Iris pigment epithelial cell (primary cell): ENCODE measurements at regions not wholly inside any gene's neighbourhood (a gene's known extent, or its start where the extent isn't known, plus 50 kb on each side); places are given as distances from the start of the nearest gene placed in this dataset.

ENCODE experiments used
- DNase-seq: peaks from one replicate; pipeline ENCODE4 v3.0.0-alpha.2; 2011; ENCODE audit warnings: low read depth

DNA sequence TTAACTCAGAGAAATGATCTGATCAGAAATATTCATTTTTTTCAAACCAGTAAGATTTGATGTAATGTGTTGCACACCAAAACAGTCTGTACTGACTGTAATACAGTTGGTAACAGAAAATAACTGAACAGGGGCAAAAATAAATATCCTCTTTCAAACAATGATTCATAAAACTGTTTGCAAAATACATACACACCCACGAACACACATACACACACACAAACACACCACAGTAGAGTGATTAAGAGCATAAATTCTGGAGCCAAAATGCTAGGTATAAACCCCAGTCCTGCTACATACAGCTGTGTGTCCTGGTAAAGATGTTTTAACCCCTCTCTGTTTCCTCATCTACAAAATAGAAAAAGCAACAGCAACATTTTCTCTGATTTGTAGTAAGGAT, 376.6 kb downstream of the PDGFC start:
- peak; percentile 23 for DNase-seq

DNA sequence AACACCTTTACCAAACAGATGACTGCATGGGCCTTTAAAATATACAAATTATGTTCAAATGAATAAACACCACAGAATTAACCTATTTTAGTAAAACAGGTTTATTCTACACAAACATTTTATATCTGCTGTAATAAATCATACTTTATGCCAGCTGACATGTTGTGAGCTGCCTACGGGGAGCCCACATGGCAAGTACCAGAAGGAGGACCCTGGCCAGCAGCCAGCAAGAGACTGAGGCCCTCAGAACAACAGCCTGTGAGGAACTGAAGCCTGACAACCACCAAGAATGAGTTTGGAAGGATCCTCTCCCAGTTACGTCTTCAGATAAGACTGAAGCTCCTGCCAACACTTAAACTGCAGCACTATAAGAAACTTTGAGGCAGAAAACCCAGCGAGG, 377.0 kb downstream of the PDGFC start:
- DNase-seq = peak; percentile 15

DNA sequence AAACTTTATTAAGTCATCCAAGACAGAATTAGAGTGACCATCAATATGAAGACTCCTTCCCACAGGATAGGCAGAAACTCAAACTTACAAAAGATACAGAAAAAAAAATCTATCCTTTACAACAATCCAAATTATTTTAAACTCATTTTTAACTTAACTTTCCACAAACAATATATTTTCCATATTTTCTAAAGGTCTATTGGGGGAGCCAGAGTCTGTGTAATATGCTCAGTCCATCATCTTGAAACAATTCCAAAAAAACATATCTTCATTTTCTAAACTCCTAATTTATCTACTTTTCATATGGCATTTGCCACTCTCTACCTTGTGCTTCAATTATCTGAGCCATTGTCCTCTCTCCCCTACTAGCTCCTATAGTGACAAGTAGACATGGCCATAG, 378.1 kb downstream of the PDGFC start:
- DNase-seq = peak; percentile 13

- no peak for DNase-seq
These were observed 379.9 kb downstream of the PDGFC start for GRCh38 chr4:156591679-156592078.

DNA sequence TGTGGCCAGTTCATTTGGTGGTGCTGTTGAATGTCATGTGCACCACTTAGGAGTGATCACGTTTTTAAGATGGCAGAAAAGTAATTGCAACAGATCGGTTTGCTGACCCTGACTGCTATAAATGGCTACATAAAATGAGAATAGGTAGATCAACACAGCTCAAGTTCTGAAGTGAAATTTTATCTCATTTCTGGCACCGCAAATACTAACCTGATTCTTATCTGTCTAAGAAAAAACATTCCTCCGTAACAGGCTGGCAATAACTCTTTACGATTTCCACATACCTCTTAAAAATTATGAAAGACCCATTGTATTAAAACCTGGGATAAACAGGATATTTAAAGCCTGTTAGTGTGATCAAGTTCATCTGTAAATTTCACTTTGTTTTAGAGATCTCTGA, 387.5 kb downstream of the PDGFC start:
- DNase-seq = peak; percentile 70

- DNase-seq = no peak
These were observed 388.3 kb downstream of the PDGFC start for GRCh38 chr4:156583265-156583664.

DNA sequence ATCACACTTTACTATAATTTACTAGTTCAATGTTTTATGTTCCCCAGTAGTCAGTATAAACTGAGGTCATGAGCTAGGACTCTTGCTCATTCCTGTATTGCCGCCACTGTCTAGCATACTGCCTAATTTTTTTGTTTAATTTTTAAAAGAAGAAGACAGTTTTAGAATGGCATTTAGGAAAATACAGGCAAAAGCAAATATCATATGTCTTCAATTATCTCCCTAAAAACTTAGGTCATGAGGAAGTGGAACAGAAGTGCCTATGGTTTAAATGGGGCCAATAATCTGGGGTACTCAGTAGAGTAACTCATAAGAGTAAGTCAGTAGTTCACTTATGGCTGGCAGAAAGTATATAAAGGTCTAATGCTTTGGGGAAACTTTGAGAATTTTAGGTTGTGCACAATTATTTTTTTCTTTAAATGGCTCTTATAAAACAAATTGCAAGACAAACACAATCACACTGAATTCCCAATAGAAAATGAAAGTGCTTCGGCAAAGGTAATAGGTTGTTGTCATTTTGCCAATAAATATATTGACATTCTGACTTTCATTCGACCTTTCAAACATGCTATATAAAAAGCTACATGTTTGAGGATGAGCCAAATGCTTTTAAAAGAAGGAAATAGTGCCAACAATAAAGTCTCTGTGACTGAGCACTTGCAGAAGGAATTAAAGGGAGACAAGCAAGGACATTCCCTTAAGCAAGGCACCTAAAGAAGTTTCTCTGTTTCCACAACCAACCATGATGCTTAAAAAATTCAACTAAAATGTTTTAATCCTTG, 390.1 kb downstream of the PDGFC start:
- no peak for DNase-seq

DNA sequence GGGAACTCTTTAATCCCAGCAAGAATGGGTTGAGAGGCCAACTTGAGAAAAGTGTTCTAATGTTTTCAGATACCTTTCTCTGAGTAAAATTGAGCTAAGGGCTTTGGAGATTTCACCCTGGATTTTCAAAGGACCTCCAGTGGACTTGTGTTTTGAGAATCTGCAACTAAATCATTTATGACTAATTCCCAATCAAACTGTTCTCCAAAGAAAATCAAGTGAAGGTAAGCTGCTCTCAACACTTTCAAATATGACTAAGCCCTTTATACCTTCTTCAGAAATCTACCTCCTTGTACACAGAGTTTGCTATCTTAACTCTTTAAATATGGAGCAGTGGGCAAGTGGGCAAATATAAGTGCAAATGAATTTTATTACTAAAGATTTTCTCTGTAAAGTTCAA, 392.9 kb downstream of the PDGFC start:
- DNase-seq = no peak

DNA sequence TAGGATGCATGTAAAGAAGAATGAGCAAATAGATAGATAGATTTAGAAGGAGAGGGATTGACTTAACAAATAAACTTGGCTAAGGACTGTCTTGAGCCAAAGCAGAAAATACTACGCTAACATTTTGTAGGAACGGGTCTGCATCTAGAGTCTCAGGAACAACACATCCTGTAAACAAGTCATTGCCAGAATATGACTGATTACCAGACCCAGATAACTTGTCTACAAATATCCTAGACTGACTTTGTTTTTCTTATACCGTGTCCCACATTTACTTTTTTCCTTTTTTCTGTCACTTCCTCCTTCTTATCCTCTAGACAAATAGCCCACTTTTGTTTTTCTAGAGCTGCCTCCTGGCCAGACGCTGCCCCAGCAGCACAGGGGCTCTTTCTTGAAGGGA, 393.6 kb downstream of the PDGFC start:
- no peak for DNase-seq

DNA sequence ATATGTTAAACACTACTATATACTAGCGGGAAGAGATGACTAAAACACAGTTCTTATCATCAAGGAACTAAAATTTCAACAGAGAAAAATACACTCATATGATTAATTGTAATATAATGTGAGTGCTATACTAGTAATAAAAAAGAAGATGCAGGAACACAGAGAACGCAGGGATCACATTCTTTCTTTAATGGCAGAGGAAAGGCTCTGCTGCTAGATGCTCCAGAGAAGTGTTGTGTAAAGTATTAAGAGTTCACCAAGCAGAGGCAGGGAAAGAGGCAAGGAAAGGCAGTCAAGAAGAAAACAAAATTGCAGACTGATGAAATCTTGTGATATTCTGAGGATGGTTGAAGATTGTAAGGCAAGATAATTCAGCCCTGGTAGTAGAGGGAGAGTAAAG, 394.7 kb downstream of the PDGFC start:
- DNase-seq = no peak

- DNase-seq = peak; percentile 43
These were observed 396.0 kb downstream of the PDGFC start for GRCh38 chr4:156575430-156576073.

GRCh38 chr4:156571146-156571545, 400.5 kb downstream of the PDGFC start:
- no peak for DNase-seq

- no peak for DNase-seq
These were observed 402.1 kb downstream of the PDGFC start for GRCh38 chr4:156569535-156569934.

DNA sequence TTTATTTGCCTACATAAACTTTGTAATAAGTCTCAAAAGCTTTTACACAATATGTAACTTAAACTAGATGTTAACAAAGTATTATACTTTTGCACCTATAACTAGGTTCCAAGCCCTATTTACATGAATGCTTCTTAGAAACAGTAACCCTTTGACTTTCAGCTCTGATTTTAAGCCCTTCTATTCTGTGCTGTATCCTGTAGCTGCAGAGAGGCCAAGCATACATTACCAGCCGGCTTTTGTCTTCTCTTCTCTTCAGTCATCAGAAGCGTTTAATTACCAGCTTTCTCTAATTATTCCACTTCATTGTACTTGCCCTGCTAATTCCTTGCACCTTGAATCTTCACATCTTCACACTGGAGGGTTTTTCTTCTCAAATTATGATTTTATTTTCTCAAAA, 403.1 kb downstream of the PDGFC start:
- DNase-seq = no peak

GRCh38 chr4:156568041-156568440, 403.6 kb downstream of the PDGFC start:
- DNase-seq = peak; percentile 82

DNA sequence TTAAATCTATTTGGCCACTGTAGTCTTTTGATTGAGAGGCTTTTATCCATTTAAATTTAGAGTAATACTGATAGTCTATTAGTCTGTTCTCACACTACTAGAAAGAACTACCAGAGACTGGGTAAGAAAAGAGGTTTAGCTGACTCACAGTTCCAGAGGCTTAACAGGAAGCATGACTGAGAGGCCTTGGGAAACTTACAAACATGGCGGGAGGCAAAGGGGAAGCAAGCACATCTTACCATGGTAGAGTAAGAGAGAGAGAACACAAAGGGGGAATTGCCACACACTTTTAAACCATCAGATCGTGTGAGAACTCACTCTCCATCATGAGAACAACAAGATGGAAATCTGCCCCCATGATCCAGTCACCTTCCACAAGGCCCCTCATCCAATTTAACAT, 410.9 kb downstream of the PDGFC start:
- peak; percentile 88 for DNase-seq

- no peak for DNase-seq
These were observed 412.3 kb downstream of the PDGFC start for GRCh38 chr4:156559346-156559745.

DNA sequence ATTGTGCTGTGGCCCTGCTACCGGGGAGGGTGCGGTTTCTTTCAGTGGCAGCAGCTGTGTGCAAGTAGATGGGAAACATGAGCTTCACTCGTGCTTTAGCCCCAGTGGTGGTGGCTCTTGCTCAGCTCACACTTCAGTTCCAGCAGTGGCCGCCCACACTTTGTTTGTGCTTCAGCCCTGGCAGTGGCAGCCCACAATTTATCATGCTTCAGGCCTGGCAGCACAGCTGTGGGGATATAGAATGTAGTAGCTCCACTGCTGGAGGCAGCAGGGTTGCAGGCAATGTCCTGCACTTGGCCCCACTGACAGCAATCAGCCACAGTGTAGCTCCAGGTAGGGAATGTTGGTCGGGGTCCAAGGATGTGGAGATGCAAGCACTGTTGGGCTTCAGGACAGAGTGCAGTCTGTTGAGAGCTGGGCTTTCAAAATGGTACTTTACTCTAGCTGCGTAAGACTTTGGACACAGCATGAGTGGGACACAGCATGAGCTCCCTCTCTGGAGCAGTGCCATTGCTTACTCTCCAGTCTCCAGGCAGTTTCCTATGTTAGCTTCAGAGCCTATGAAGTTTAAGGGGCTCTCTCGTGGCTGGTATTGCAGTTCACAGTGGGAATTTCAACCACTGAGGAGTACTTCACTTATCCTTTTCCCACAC, 413.1 kb downstream of the PDGFC start:
- no peak for DNase-seq

GRCh38 chr4:156557920-156558319, 413.7 kb downstream of the PDGFC start:
- no peak for DNase-seq

GRCh38 chr4:156556336-156556735, 415.3 kb downstream of the PDGFC start:
- DNase-seq = no peak

DNA sequence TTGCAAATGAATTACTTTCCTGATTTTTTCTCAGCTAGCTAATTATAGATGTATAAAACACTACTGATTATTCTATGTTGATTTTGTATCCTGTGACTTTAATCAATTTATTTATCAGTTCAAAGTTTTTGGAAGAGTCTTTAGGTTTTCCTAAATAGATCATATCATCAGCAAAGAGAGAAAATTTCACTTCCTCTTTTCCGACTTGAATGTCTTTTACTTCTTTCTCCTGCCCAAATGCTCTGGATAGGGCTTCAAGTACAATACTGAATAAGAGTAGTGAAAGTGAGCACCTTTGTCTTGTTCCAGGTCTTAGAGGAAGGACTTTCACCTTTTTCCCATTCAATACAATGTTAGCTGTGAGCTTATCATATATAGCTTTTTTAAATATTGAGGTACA, 417.9 kb downstream of the PDGFC start:
- DNase-seq = no peak

- peak; percentile 46 for DNase-seq
These were observed 423.7 kb downstream of the PDGFC start for GRCh38 chr4:156547891-156548290.

- peak; percentile 97 for DNase-seq
These were observed 424.2 kb downstream of the PDGFC start for GRCh38 chr4:156547439-156547838.
